ENCODE measurements at regions not wholly inside any gene's neighbourhood (a gene's known extent, or its start where the extent isn't known, plus 50 kb on each side); places are given as distances from the start of the nearest gene placed in this dataset.

- POLR2A ChIA-PET, result no interaction called here
- DNase-seq (ENCODE audit: low read depth, low spot score), result no peak
- CTCF ChIA-PET, result no interaction called here
- no peak overlapping the region for H3K4me3 ChIP-seq (ENCODE audit: low read depth, low read length)
- TF ChIP-seq, protein P1, sequence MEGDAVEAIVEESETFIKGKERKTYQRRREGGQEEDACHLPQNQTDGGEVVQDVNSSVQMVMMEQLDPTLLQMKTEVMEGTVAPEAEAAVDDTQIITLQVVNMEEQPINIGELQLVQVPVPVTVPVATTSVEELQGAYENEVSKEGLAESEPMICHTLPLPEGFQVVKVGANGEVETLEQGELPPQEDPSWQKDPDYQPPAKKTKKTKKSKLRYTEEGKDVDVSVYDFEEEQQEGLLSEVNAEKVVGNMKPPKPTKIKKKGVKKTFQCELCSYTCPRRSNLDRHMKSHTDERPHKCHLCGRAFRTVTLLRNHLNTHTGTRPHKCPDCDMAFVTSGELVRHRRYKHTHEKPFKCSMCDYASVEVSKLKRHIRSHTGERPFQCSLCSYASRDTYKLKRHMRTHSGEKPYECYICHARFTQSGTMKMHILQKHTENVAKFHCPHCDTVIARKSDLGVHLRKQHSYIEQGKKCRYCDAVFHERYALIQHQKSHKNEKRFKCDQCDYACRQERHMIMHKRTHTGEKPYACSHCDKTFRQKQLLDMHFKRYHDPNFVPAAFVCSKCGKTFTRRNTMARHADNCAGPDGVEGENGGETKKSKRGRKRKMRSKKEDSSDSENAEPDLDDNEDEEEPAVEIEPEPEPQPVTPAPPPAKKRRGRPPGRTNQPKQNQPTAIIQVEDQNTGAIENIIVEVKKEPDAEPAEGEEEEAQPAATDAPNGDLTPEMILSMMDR (IDR thresholded peaks at IDR 0.05; ENCODE audit: insufficient read depth, low read length, missing control alignments), result no peak
Measured at GRCh38 chr11:43245466-43245865, 66.3 kb upstream of the API5 start.

- H3K4me3 ChIP-seq (ENCODE audit: low read depth, low read length), result no peak overlapping the region
- POLR2A ChIA-PET, result no interaction called here
- TF ChIP-seq, protein P1 (IDR thresholded peaks at IDR 0.05; ENCODE audit: insufficient read depth, low read length, missing control alignments), result no peak
- no peak for DNase-seq (ENCODE audit: low read depth, low spot score)
- CTCF ChIA-PET, result no interaction called here
Measured at GRCh38 chr11:43250309-43250708, 61.5 kb upstream of the API5 start.

- DNase-seq (ENCODE audit: low read depth, low spot score), result no peak
- TF ChIP-seq, protein P1 (IDR thresholded peaks at IDR 0.05; ENCODE audit: insufficient read depth, low read length, missing control alignments), result no peak
- CTCF ChIA-PET, result interaction anchor here (1.0 to 1.3 kb wide), 2 partner anchors 15 to 21 kb away, joined by 3 to 4 read pairs; no protein-coding TSS in a partner anchor
- H3K4me3 ChIP-seq (ENCODE audit: low read depth, low read length), result no peak overlapping the region
- POLR2A ChIA-PET, result no interaction called here
Measured at GRCh38 chr11:43261775-43262174, 50.0 kb upstream of the API5 start.

Measured in AG04449 (cell line).